CD4-positive, alpha-beta T cell (primary cell): ENCODE measurements at regions not wholly inside any gene's neighbourhood (a gene's known extent, or its start where the extent isn't known, plus 50 kb on each side); places are given as distances from the start of the nearest gene placed in this dataset.

ENCODE experiments used
- ATAC-seq: fragments of 200-7000 bp; cut with Tn5 transposase; one replicate; pipeline ENCODE4 v1.10.0; 2022; ENCODE audit warnings: mild to moderate bottlenecking; ENCODE audit not compliant: poor library complexity
- CTCF ChIA-PET: fragments of 350-600 bp; sonication (Branson Sonifier 250); formaldehyde crosslinking; loops from one replicate; lab custom pipeline; 2021; ENCODE audit warnings: antibody characterized with exemption, inconsistent platforms; lab: Charles Lee
- POLR2A ChIA-PET: fragments of 350-600 bp; sonication (Branson Sonifier 250); formaldehyde crosslinking; loops from one replicate; lab custom pipeline; 2021; ENCODE audit warnings: antibody characterized with exemption, inconsistent platforms; lab: Charles Lee
- DNase-seq, 14 experiments: peaks; one replicate each; pipeline ENCODE4 v3.0.0-alpha.2; 2013 to 2020; ENCODE audit warnings: mixed read lengths in 2 of 14
- H3K27ac ChIP-seq, 2 donors: one replicate each; pipeline versions ENCODE4 v1.5.1 to v1.7.0; 2013; ENCODE audit warnings: low read length in 2 of 2, low read depth in 1 of 2, mild to moderate bottlenecking in 1 of 2
- H3K27me3 ChIP-seq, 2 experiments: 1 replicate in 1 of 2; 2 replicates in 1 of 2; pipeline versions ENCODE4 v1.6.1 to v1.7.0; 2013; ENCODE audit warnings: low read length in 2 of 2, control low read depth in 1 of 2, mild to moderate bottlenecking in 1 of 2, moderate library complexity in 1 of 2; ENCODE audit not compliant: insufficient read depth in 2 of 2, control insufficient read depth in 1 of 2
- H3K36me3 ChIP-seq: one replicate; pipeline ENCODE4 v1.6.1; 2013; ENCODE audit warnings: low read length, control low read depth; ENCODE audit not compliant: insufficient read depth
- H3K4me1 ChIP-seq: one replicate; pipeline ENCODE4 v1.6.1; 2013; ENCODE audit warnings: low read length, control low read depth; ENCODE audit not compliant: insufficient read depth
- H3K4me3 ChIP-seq: one replicate; pipeline ENCODE4 v1.5.1; 2013; ENCODE audit warnings: mild to moderate bottlenecking, low read length, moderate library complexity
- H3K9me3 ChIP-seq, 2 experiments: 1 replicate in 1 of 2; 2 replicates in 1 of 2; pipeline versions ENCODE4 v1.6.1 to v1.7.0; 2013; ENCODE audit warnings: low read length in 2 of 2, mild to moderate bottlenecking in 2 of 2, control low read depth in 1 of 2, moderate library complexity in 1 of 2; ENCODE audit not compliant: control insufficient read depth in 1 of 2, insufficient read depth in 1 of 2
- H3K27ac Mint-ChIP-seq: one replicate; pipeline ENCODE4 v1.8.0; 2020; ENCODE audit warnings: mixed read lengths
- H3K27me3 Mint-ChIP-seq: one replicate; pipeline ENCODE4 v1.8.0; 2021; ENCODE audit warnings: mixed read lengths
- H3K36me3 Mint-ChIP-seq: one replicate; pipeline ENCODE4 v1.8.0; 2021; ENCODE audit warnings: low read depth, mixed read lengths
- H3K4me1 Mint-ChIP-seq: one replicate; pipeline ENCODE4 v1.8.0; 2021; ENCODE audit warnings: low read depth, mixed read lengths
- H3K4me3 Mint-ChIP-seq: one replicate; pipeline ENCODE4 v1.8.0; 2020; ENCODE audit warnings: mild to moderate bottlenecking, mixed read lengths
- H3K9me3 Mint-ChIP-seq: one replicate; pipeline ENCODE4 v1.8.0; 2020; ENCODE audit warnings: mixed read lengths
- intact Hi-C, 2 experiments: fragments of 100-400 bp; cut with DNase I in 1 of 2; cut with micrococcal nuclease in 1 of 2; formaldehyde crosslinking; loops; one replicate each; pipeline versions ENCODE4 v1.15.1 to v1.9.0; 2023 to 2025; cut with DNase I, micrococcal nuclease
- TF ChIP-seq, protein P1 (sequence below): fragments of 200-600 bp; IDR thresholded peaks from one replicate; pipeline ENCODE4 v1.8.0; 2022; ENCODE audit warnings: antibody characterized with exemption, mild to moderate bottlenecking

DNA sequence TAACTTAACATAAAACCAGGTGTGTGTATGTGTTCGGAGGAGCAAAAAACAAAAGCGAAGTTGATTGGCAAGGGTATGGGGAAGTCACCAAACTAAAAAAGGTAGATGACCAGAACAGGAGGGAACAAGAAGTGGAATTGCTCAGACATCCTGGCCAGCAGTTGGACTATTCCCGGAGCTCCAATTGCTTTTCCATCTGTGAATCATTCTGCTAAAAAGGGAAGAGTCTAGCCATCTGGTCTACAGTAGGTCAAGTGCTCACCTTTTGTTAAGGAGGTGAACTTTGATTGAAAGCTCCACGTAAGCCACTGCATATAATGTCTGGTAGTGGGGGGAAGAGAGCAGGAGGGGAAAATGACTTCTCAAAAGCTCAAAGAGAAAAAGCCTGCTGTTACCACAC is 50.0 kb upstream of the BET1 start:
- Mint-ChIP-seq H3K9me3 (no peaks in the 10 kb centered on the region), H3K36me3 (no peaks in the 10 kb centered on the region), H3K4me1 (no peaks in the 10 kb centered on the region), H3K27me3 (peaks cover 20% of the 10 kb centered on the region), H3K27ac (no peak overlapping the region), H3K4me3 (no peak overlapping the region)
- ATAC-seq (no peak), DNase-seq (no peak)
- H3K36me3 ChIP-seq: no peaks in the 10 kb centered on the region
- no peaks in the 10 kb centered on the region for H3K4me1 ChIP-seq
- intact Hi-C loops: no loop called here
- CTCF ChIA-PET: interaction anchor here (0.7 kb wide), 1 partner anchor 184 kb away, joined by 4 read pairs; no protein-coding TSS in a partner anchor
- H3K27ac ChIP-seq: no peak overlapping the region
- POLR2A ChIA-PET: no interaction called here
- peaks cover 0 to 4% of the 10 kb centered on the region in 2 experiments for H3K27me3 ChIP-seq
- H3K4me3 ChIP-seq: no peak overlapping the region
- no peaks in the 10 kb centered on the region for H3K9me3 ChIP-seq
- TF ChIP-seq, protein P1, sequence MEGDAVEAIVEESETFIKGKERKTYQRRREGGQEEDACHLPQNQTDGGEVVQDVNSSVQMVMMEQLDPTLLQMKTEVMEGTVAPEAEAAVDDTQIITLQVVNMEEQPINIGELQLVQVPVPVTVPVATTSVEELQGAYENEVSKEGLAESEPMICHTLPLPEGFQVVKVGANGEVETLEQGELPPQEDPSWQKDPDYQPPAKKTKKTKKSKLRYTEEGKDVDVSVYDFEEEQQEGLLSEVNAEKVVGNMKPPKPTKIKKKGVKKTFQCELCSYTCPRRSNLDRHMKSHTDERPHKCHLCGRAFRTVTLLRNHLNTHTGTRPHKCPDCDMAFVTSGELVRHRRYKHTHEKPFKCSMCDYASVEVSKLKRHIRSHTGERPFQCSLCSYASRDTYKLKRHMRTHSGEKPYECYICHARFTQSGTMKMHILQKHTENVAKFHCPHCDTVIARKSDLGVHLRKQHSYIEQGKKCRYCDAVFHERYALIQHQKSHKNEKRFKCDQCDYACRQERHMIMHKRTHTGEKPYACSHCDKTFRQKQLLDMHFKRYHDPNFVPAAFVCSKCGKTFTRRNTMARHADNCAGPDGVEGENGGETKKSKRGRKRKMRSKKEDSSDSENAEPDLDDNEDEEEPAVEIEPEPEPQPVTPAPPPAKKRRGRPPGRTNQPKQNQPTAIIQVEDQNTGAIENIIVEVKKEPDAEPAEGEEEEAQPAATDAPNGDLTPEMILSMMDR: no peak

DNA sequence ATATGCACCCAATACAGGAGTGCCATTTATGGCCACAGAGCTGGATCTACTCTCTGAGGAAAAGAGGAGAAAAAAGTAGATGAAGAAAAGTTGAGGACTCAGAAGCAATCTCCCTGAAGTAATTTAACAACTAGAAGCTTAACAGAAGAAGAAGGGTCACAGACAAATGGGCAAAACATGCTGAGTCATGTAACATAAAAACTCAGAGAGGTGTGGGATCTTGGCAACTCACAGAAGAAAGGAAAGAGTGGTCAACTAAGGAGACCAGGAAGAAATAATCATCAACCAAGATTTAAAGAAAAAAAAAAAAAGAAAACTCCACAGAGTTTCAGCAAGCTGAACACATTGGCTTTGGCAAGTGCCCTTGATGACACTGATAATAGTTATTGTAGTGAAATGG is 51.8 kb upstream of the BET1 start:
- no peak overlapping the region for H3K4me3 Mint-ChIP-seq
- intact Hi-C loops: no loop called here
- H3K4me3 ChIP-seq: no peak overlapping the region
- H3K27ac Mint-ChIP-seq: no peak overlapping the region
- H3K36me3 ChIP-seq: no peaks in the 10 kb centered on the region
- H3K27ac ChIP-seq: no peak overlapping the region
- peaks cover 0 to 4% of the 10 kb centered on the region in 2 experiments for H3K27me3 ChIP-seq
- DNase-seq: no peak
- H3K9me3 ChIP-seq: no peaks in the 10 kb centered on the region
- H3K4me1 ChIP-seq: no peaks in the 10 kb centered on the region
- peaks cover 22% of the 10 kb centered on the region for H3K27me3 Mint-ChIP-seq
- H3K36me3 Mint-ChIP-seq: no peaks in the 10 kb centered on the region
- CTCF ChIA-PET: no interaction called here
- TF ChIP-seq, protein P1: no peak
- H3K9me3 Mint-ChIP-seq: no peaks in the 10 kb centered on the region
- POLR2A ChIA-PET: no interaction called here
- ATAC-seq: no peak
- no peaks in the 10 kb centered on the region for H3K4me1 Mint-ChIP-seq

DNA sequence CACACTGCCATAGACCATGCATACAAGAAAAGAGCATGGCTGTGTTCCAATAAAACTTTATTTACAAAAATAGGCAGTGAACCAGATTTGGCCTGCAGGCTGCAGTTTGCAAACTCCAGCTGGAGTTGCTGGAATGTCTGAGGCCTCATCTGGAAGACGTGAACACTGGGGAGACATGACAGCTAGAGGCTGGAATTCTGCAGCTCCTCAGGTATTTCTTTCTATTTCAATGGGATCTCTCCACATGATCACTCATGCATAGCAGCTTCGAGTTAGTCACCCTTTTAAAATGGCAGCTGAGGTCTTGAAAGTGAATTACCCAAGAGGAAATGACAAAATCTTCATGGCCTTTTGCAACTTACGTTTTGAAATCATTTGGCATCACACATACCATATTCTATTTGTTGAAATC is 52.6 kb upstream of the BET1 start:
- CTCF ChIA-PET: no interaction called here
- peaks cover 30% of the 10 kb centered on the region for H3K27me3 Mint-ChIP-seq

More for the DNA sequence above, 52.6 kb upstream of the BET1 start:
- Histone ChIP-seq H3K9me3 (no peaks in the 10 kb centered on the region), H3K4me3 (no peak overlapping the region), H3K27me3 (peaks cover 0 to 8% of the 10 kb centered on the region in 2 experiments), H3K27ac (no peak overlapping the region), H3K4me1 (no peaks in the 10 kb centered on the region), H3K36me3 (no peaks in the 10 kb centered on the region)
- DNase-seq (peak in 1 of 14 experiments; percentile 9), ATAC-seq (no peak)
- intact Hi-C loops: no loop called here
- Mint-ChIP-seq H3K27ac (no peak overlapping the region), H3K36me3 (no peaks in the 10 kb centered on the region), H3K4me3 (no peak overlapping the region), H3K9me3 (no peaks in the 10 kb centered on the region), H3K4me1 (no peaks in the 10 kb centered on the region)
- TF ChIP-seq, protein P1: no peak
- POLR2A ChIA-PET: no interaction called here
